ENCODE measurements at regions not wholly inside any gene's neighbourhood (a gene's known extent, or its start where the extent isn't known, plus 50 kb on each side); places are given as distances from the start of the nearest gene placed in this dataset.

DNA sequence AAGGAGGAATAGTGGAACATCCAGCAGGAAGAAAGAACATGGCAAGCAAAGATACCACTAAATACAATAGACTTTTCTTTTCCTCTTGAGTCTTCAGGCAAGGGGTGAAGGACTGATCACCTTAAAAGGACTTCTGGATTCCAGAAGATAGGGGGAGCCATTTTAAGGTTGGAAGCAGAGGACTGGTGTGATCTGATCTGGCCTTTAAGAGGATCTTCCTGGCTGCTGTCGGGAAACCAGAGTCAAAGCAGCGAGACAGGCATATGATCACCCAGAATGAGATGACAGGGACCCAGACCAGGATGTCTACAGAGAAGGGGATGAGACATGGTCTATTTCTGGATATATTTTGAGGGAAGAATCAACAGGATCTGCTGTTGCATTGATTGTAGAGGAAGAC is 558.0 kb downstream of the STK39 start:
- H4K20me1 ChIP-seq (ENCODE audit: control insufficient read depth, insufficient read depth, low read length, poor library complexity, severe bottlenecking): no peaks in the 10 kb centered on the region
- no peak overlapping the region for H3K27ac ChIP-seq (ENCODE audit: low read length in 2 of 2)
- WGBS (ENCODE audit: insufficient coverage): 100% methylated on average over 2 of the region's 2 CpGs
- ATAC-seq (ENCODE audit: low read depth): no peak
- no peaks in the 10 kb centered on the region for H3K9me3 ChIP-seq (ENCODE audit: control extremely low read depth in 1 of 3, control insufficient read depth in 2 of 3, insufficient read depth in 1 of 3, low read length in 2 of 3)
- H2AFZ ChIP-seq (ENCODE audit: insufficient read depth, low read depth, low read length, poor library complexity, severe bottlenecking): no peak overlapping the region
- CTCF ChIA-PET: no interaction called here
- no peaks in the 10 kb centered on the region for H3K4me1 Mint-ChIP-seq
- no peak overlapping the region for H3K4me3 ChIP-seq (ENCODE audit: control extremely low read depth in 1 of 5, extremely low read depth in 1 of 5, insufficient read depth in 1 of 5, low read depth in 2 of 5, low read length in 4 of 5)
- no peaks in the 10 kb centered on the region for H3K27me3 Mint-ChIP-seq
- no peaks in the 10 kb centered on the region for H3K27me3 ChIP-seq (replicated peaks in 1 of 4; ENCODE audit: control extremely low read depth in 1 of 4, control insufficient read depth in 3 of 4, insufficient read depth in 4 of 4, low read length in 3 of 4)
- POLR2A ChIA-PET: no interaction called here
- H3K79me2 ChIP-seq (ENCODE audit: control insufficient read depth, insufficient read depth, low read length): no peaks in the 10 kb centered on the region
- no peak overlapping the region for H3K4me2 ChIP-seq (replicated peaks; ENCODE audit: low read depth, low read length, poor library complexity, severe bottlenecking)
- H3K4me1 ChIP-seq (ENCODE audit: control insufficient read depth in 2 of 2, insufficient read depth in 2 of 2, low read length in 2 of 2): no peaks in the 10 kb centered on the region
- no peak overlapping the region for H3K27ac Mint-ChIP-seq
- H3K4me3 Mint-ChIP-seq: no peak overlapping the region
- H3K9me3 Mint-ChIP-seq (ENCODE audit: insufficient read depth): no peaks in the 10 kb centered on the region
- no peak overlapping the region for H3K9ac ChIP-seq (ENCODE audit: low read length)
- H3K36me3 ChIP-seq (replicated peaks in 1 of 2; ENCODE audit: control extremely low read depth in 1 of 2, control insufficient read depth in 1 of 2, extremely low read depth in 1 of 2, insufficient read depth in 2 of 2, low read length in 1 of 2): no peaks in the 10 kb centered on the region
- intact Hi-C loops (cut with micrococcal nuclease): no loop called here
- TF ChIP-seq EZH2 (IDR thresholded peaks at IDR 0.05; ENCODE audit: borderline replicate concordance, insufficient read depth, low read depth, low read length, poor library complexity, severe bottlenecking): no peak
- TF ChIP-seq CTCF (IDR thresholded peaks at IDR 0.05): no peak
- DNase-seq: no peak

- Histone ChIP-seq H3K27me3 (replicated peaks in 1 of 4; ENCODE audit: control extremely low read depth in 1 of 4, control insufficient read depth in 3 of 4, insufficient read depth in 4 of 4, low read length in 3 of 4) (no peaks in the 10 kb centered on the region), H2AFZ (ENCODE audit: insufficient read depth, low read depth, low read length, poor library complexity, severe bottlenecking) (no peak overlapping the region), H3K9me3 (ENCODE audit: control extremely low read depth in 1 of 3, control insufficient read depth in 2 of 3, insufficient read depth in 1 of 3, low read length in 2 of 3) (no peaks in the 10 kb centered on the region), H3K4me3 (ENCODE audit: control extremely low read depth in 1 of 5, extremely low read depth in 1 of 5, insufficient read depth in 1 of 5, low read depth in 2 of 5, low read length in 4 of 5) (no peak overlapping the region), H3K9ac (ENCODE audit: low read length) (no peak overlapping the region), H3K27ac (ENCODE audit: low read length in 2 of 2) (no peak overlapping the region), H3K4me1 (ENCODE audit: control insufficient read depth in 2 of 2, insufficient read depth in 2 of 2, low read length in 2 of 2) (no peaks in the 10 kb centered on the region), H3K36me3 (replicated peaks in 1 of 2; ENCODE audit: control extremely low read depth in 1 of 2, control insufficient read depth in 1 of 2, extremely low read depth in 1 of 2, insufficient read depth in 2 of 2, low read length in 1 of 2) (no peaks in the 10 kb centered on the region), H3K79me2 (ENCODE audit: control insufficient read depth, insufficient read depth, low read length) (no peaks in the 10 kb centered on the region), H4K20me1 (ENCODE audit: control insufficient read depth, insufficient read depth, low read length, poor library complexity, severe bottlenecking) (no peaks in the 10 kb centered on the region), H3K4me2 (replicated peaks; ENCODE audit: low read depth, low read length, poor library complexity, severe bottlenecking) (no peak overlapping the region)
- H3K27ac Mint-ChIP-seq: no peak overlapping the region
- POLR2A ChIA-PET: no interaction called here
- CTCF ChIA-PET: no interaction called here
- H3K9me3 Mint-ChIP-seq (ENCODE audit: insufficient read depth): no peaks in the 10 kb centered on the region
- no peaks in the 10 kb centered on the region for H3K27me3 Mint-ChIP-seq
- no peak for ATAC-seq (ENCODE audit: low read depth)
- 93% methylated on average over 3 of the region's 7 CpGs for WGBS (ENCODE audit: insufficient coverage)
- TF ChIP-seq EZH2 (IDR thresholded peaks at IDR 0.05; ENCODE audit: borderline replicate concordance, insufficient read depth, low read depth, low read length, poor library complexity, severe bottlenecking): no peak
- TF ChIP-seq CTCF (IDR thresholded peaks at IDR 0.05): no peak
- intact Hi-C loops (cut with micrococcal nuclease): no loop called here
- no peak overlapping the region for H3K4me3 Mint-ChIP-seq
- DNase-seq: no peak
- no peaks in the 10 kb centered on the region for H3K4me1 Mint-ChIP-seq
Observed at GRCh38 chr2:167686691-167687090, 560.7 kb downstream of the STK39 start.
